ENCODE measurements at regions not wholly inside any gene's neighbourhood (a gene's known extent, or its start where the extent isn't known, plus 50 kb on each side); places are given as distances from the start of the nearest gene placed in this dataset.
"Not testable (repeated sequence)": the region's sequence is repeated elsewhere in the genome, so short reads cannot be mapped to it uniquely, and the experiment has no call there.

DNA sequence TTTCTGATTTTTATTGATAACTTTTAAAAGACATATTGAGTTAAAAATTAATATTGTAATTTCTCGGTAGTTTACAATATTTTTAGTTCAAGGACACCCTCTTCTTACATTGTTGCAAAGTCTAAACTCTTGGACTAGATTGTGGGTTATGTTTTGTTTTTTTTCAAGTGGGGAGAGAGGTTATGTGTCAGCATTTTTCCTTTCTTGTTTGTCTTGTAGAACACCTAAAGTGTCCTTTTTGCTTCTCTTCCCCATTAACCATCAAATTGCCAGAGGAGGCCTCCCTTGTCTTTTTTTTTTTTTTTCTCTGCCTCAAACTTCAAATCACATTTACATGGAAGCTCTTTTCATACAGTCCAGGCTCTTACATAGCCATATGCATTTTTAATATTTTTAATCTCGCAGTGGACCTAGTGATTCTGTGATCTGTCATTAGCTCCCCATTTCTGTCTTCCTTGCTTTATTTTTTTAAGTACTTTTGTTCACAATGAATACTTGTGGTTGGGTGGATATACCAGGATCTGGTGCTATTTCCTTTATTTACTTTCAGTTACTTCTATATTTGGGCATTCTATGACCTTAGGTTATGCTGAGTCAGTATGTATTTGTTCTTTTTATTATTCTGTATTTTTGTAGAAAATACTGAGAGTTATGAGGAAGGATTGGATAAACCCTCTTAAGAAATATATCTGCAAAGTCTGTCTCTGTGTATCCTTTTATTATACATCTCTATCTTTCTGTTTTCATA lies 2280.6 kb upstream of the ACO1 start:
- DNase-seq = no peak

- not testable (repeated sequence) for DNase-seq
These were observed 2277.3 kb upstream of the ACO1 start for GRCh38 chr9:30107134-30107533.

DNA sequence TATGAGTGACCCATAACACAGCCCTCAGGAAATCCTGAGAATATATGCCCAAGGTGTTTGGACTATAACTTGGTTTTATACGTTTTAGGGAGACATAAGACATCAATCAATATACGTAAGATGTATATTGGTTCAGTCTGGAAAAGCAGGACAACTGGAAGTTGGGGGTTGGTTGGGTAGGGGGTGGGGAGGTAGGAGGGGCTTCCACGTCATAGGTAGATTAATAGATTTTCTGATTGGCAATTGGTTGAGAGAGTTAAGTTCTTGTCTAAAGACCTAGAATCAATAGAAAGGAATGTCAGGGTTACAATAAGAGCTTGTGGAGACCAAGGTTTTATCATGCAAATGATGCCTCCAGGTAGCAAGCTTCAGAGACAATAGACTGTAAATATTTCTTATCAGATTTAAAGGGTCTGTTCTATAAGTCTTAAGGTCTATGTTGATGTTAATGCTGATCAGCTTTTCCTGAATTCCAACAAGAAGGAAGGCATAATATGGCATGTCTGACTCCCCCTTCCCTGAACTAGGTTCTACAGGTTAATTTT lies 2267.7 kb upstream of the ACO1 start:
- no peak for DNase-seq

DNA sequence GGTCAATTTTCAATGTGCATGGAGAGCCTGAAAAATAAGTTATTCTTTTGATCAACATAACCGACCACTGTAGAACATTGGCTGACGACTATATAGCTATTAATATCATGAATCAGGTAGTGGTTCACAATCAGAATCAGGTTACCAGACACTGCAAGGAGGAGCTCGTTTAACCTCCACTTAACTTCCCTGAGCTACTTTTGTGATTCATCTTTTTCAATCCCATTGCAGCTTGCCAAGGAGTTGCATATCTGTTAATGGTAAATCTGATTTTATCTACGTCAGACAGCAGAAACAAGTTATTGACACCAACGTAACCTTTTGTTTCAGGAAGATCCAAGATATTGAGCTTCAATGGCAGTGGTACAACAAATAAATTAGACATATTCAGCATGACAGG lies 2263.8 kb upstream of the ACO1 start:
- no peak for DNase-seq

DNA sequence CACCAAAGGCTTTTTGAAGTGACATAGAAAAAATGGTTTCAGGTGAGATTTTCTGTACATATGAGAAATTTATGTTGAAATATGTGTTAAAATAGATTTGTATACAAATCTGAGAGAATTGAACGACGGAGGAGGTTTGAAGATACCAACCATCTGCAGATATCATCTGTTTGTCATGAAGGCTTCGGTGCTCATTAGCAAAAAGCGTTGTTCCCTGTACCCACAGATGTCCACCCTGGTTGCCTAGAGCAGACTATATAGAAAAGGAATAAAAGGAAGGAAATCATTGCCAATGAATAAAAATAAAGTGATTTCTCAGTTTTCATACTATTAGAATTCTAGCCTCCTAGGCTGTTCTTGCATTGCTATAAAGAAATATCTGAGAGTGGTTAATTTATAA lies 2262.8 kb upstream of the ACO1 start:
- no peak for DNase-seq

DNA sequence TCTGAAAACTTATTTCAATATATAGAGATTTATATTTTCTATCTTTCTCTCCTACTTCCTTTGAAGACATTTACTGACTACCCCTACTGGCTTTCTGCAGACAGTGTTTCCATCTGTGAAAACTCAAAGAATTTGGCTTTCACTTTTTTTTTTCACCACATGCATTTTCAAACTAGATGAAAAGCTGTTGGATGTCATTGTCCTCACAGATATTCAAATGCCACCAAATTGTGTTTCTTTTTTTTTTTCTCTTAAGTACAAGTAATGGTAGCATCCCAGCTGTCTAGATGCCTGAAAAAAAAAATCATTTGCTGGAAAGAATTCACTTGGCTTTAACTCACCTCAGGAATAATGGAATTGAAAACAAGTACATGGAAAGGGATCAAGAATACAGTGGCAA lies 2258.6 kb upstream of the ACO1 start:
- DNase-seq = no peak

- DNase-seq = no peak
These were observed 2257.1 kb upstream of the ACO1 start for GRCh38 chr9:30127371-30127770.

DNA sequence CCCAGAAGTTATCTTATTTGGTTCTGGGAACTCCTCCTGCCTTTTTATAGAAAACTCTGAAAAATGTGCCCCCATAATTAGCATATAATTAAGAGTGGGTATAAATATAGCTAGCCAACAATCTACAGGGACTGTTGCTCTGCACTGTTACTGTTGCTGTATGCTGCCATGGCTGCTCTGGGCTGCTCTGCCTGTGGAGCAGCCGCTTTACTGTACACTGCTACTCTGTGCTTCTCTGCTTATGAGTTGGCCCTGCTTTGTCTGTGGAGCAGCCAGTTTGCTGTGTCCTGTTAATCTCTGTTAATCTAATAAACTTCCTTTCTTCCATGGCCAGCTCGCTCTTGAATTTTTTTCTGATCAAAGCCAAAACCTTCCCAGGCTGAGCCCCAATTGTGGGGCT lies 2244.0 kb upstream of the ACO1 start:
- no peak for DNase-seq

DNA sequence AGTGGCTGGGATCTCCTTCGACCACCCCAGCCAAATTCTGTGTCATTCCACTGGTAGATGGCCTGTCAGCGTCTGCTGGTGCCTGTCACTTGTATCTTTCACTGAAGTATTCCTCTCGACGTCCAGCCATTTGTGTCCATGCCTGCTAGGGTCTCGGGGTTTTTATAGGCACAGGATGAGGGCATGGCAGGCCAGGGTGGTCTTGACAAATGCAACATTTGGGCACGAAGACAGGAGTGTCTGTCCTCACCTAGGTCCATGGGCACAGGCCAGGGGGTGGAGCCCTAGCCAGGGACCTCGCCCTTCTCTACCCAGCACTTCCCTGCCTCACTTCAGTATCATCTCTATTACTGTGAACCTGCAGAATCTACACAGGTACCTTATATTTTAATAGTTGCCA lies 2223.9 kb upstream of the ACO1 start:
- DNase-seq = no peak

- no peak for DNase-seq
These were observed 2212.2 kb upstream of the ACO1 start for GRCh38 chr9:30172206-30172605.

- DNase-seq = no peak
These were observed 2205.8 kb upstream of the ACO1 start for GRCh38 chr9:30178610-30179009.

GRCh38 chr9:30193421-30193820 lies 2191.0 kb upstream of the ACO1 start:
- no peak for DNase-seq

- no peak for DNase-seq
These were observed 2187.5 kb upstream of the ACO1 start for GRCh38 chr9:30196941-30197340.

DNA sequence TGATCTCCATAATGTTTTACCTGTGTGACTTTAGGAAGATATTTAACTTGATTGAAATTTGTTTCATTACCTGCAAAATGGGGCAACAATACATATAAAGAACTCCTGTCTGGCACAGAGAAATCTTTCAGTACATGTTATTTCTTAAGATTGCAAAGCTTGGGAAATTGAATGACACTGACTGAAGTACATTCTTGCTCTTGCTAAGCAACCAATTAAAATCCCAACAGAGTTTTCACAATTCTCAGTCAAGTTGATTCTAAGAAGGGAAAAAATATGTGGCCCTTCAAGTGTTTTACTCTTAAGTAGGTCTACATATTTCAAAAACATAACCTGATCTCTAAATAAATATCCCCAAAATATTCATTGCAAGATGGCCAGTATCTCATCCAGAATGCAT lies 2187.0 kb upstream of the ACO1 start:
- DNase-seq = no peak

- no peak for DNase-seq
These were observed 2186.5 kb upstream of the ACO1 start for GRCh38 chr9:30197954-30198353.

- DNase-seq = no peak
These were observed 2185.8 kb upstream of the ACO1 start for GRCh38 chr9:30198463-30199309.

GRCh38 chr9:30201024-30201423 lies 2183.4 kb upstream of the ACO1 start:
- DNase-seq = no peak

- no peak for DNase-seq
These were observed 2149.4 kb upstream of the ACO1 start for GRCh38 chr9:30235068-30235467.

- DNase-seq = no peak
These were observed 2148.9 kb upstream of the ACO1 start for GRCh38 chr9:30235564-30235963.

DNA sequence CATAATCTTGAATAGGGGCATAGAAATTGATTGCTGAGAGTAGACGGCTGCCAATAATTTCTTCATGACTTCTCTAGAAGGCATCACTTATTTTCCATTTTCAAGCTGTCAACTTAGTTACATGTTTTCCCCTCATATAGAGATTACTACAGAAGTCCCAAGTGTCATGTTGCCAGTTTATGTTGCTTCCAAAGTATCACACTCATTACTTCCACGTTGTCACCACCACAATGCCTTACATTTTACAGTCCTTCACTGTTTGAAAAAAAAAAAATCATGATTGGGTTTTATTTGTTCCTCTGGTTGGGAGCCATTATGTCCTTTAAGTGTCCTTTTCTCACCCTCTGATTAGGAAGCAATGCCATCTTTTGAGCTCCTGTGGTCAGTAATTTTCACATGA lies 2144.6 kb upstream of the ACO1 start:
- no peak for DNase-seq

GRCh38 chr9:30243467-30243866 lies 2141.0 kb upstream of the ACO1 start:
- DNase-seq = no peak

DNA sequence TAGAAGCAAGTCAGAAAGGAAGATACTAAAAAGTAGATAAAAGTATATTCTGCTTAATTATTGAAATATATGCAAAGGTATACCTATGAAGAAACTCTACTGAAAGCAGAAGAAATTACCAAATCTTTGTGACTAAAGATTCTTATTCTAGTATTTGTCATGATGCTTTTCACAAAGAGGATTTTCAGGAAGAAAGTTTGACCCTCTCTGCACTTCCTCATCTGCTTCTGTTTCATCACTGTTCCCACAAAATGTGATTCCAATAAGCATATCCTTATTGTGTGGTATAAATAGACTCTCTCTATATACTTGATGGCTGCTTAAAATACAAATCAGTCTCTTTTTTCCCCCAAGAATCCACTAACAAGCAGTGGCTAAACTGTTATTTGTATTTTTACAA lies 2139.6 kb upstream of the ACO1 start:
- DNase-seq = no peak

DNA sequence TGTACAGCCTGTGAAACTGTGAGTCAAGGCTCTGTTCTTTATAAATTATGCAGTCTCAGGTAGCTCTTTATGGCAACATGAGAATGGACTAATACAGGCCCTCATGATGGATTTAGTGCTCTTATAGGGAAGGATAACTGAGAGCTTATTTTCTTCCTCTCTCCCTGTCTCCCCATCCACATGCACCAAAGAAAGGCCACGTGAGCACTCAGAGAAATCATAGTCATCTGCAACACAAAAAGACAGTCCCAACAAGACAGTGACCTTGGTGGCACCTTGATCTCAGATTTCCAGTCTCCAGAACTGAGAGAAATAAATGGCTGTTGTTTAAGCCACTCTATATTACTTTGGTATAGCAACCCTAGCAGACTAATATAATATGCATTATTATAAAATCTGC lies 2133.6 kb upstream of the ACO1 start:
- no peak for DNase-seq

GRCh38 chr9:30258094-30258493 lies 2126.3 kb upstream of the ACO1 start:
- no peak for DNase-seq

Measured in DMS79 (cell line).